PC-3 (cell line): ENCODE measurements at regions not wholly inside any gene's neighbourhood (a gene's known extent, or its start where the extent isn't known, plus 50 kb on each side); places are given as distances from the start of the nearest gene placed in this dataset.

ENCODE experiments used
- CTCF ChIP-seq: fragments of 300-600 bp; sonication (generic); conservative IDR thresholded peaks from 2 replicates; pipeline ENCODE4 v1.5.1; 2017; ENCODE audit warnings: antibody characterized with exemption, low read depth, mild to moderate bottlenecking, low read length
- EZH2 ChIP-seq: fragments of 300-600 bp; sonication (generic); IDR thresholded peaks from one replicate; pipeline ENCODE4 v1.6.1; 2017; ENCODE audit warnings: antibody characterized with exemption, mild to moderate bottlenecking, low read length; ENCODE audit not compliant: unreplicated experiment

- TF ChIP-seq CTCF (no peak), EZH2 (no peak)
Observed at GRCh38 chr1:4553761-4554160, 100.6 kb upstream of the AJAP1 start.
